IMR-90 (cell line): ENCODE measurements at regions not wholly inside any gene's neighbourhood (a gene's known extent, or its start where the extent isn't known, plus 50 kb on each side); places are given as distances from the start of the nearest gene placed in this dataset.

Experiments
- ATAC-seq: fragments of 200-7000 bp; cut with Tn5 transposase; 2 replicates; pipeline ENCODE4 v1.9.1; 2020; ENCODE audit warnings: low read depth, mild to moderate bottlenecking, moderate library complexity
- BruUV-seq: library from RNA; stranded (reverse); fragments of 400-500 nt; replicated peaks from 2 replicates; lab custom pipeline; 2021; lab: Mats Ljungman, UMichigan
- CTCF ChIA-PET: fragments of 300-600 bp; formaldehyde crosslinking; extraction: SDS; loops from one replicate; lab custom pipeline; 2021; ENCODE audit warnings: antibody characterized with exemption; lab: Yijun Ruan, JAX
- POLR2A ChIA-PET: fragments of 300-600 bp; sonication (Branson Sonifier 250); formaldehyde crosslinking; loops from one replicate; lab custom pipeline; 2022; ENCODE audit warnings: antibody characterized with exemption; ENCODE audit not compliant: unreplicated experiment; lab: Charles Lee
- DNase-seq: peaks from one replicate; pipeline ENCODE4 v3.0.0; 2013
- H2AFZ ChIP-seq: replicated peaks from 2 replicates; pipeline ENCODE3; 2013; ENCODE audit warnings: low read length, mild to moderate bottlenecking; ENCODE audit not compliant: poor library complexity
- H2AK5ac ChIP-seq: 2 replicates; pipeline ENCODE4 v1.6.1; 2013; ENCODE audit warnings: low read depth, low read length, inconsistent platforms
- H2AK9ac ChIP-seq: replicated peaks from 2 replicates; pipeline ENCODE3; 2013; ENCODE audit warnings: mild to moderate bottlenecking, low read depth, low read length, moderate library complexity; ENCODE audit not compliant: poor library complexity
- H2BK120ac ChIP-seq: 2 replicates; pipeline ENCODE4 v1.6.1; 2013; ENCODE audit warnings: low read depth, low read length, inconsistent platforms
- H2BK15ac ChIP-seq: 3 replicates; pipeline ENCODE4 v1.6.1; 2013; ENCODE audit warnings: low read depth, low read length, inconsistent platforms
- H2BK20ac ChIP-seq: 2 replicates; pipeline ENCODE4 v1.6.1; 2013; ENCODE audit warnings: low read depth, mild to moderate bottlenecking, inconsistent platforms, low read length, moderate library complexity
- H2BK5ac ChIP-seq: 2 replicates; pipeline ENCODE4 v1.6.1; 2013; ENCODE audit warnings: mild to moderate bottlenecking, low read depth, low read length, inconsistent platforms; ENCODE audit not compliant: poor library complexity, severe bottlenecking
- H3K14ac ChIP-seq: replicated peaks from 2 replicates; pipeline ENCODE4 v1.6.1; 2013; ENCODE audit warnings: low read depth, low read length, inconsistent platforms
- H3K18ac ChIP-seq: 2 replicates; pipeline ENCODE4 v1.6.1; 2013; ENCODE audit warnings: low read depth, low read length, control low read depth
- H3K23ac ChIP-seq: 2 replicates; pipeline ENCODE4 v1.6.1; 2013; ENCODE audit warnings: low read depth, low read length, inconsistent platforms
- H3K27ac ChIP-seq: 2 replicates; pipeline ENCODE4 v1.5.1; 2013; ENCODE audit warnings: mild to moderate bottlenecking, control low read depth, low read length; ENCODE audit not compliant: insufficient read depth
- H3K27me3 ChIP-seq: 2 replicates; pipeline ENCODE4 v1.6.1; 2013; ENCODE audit warnings: low read length; ENCODE audit not compliant: control insufficient read depth, insufficient read depth
- H3K36me3 ChIP-seq: 2 replicates; pipeline ENCODE4 v1.6.1; 2013; ENCODE audit warnings: low read length, mixed read lengths; ENCODE audit not compliant: control insufficient read depth, insufficient read depth
- H3K4ac ChIP-seq: 2 replicates; pipeline ENCODE4 v1.6.1; 2013; ENCODE audit warnings: low read depth, low read length, inconsistent platforms
- H3K4me1 ChIP-seq: 2 replicates; pipeline ENCODE4 v1.6.1; 2013; ENCODE audit warnings: low read length, mixed read lengths; ENCODE audit not compliant: control insufficient read depth, insufficient read depth
- H3K4me2 ChIP-seq: 2 replicates; pipeline ENCODE4 v1.6.1; 2013; ENCODE audit warnings: low read depth, mild to moderate bottlenecking, control low read depth, low read length, moderate library complexity
- H3K4me3 ChIP-seq: 2 replicates; pipeline ENCODE4 v1.5.1; 2013; ENCODE audit warnings: low read depth, mild to moderate bottlenecking, control low read depth, low read length, moderate library complexity; ENCODE audit not compliant: insufficient read depth
- H3K56ac ChIP-seq: 2 replicates; pipeline ENCODE4 v1.6.1; 2013; ENCODE audit warnings: low read length, inconsistent platforms; ENCODE audit not compliant: insufficient read depth; ENCODE audit errors: extremely low read depth
- H3K79me1 ChIP-seq, 2 experiments: 2 replicates each; pipeline ENCODE4 v1.6.1; 2013; ENCODE audit warnings: low read length in 2 of 2, inconsistent platforms in 1 of 2, low read depth in 1 of 2
- H3K9ac ChIP-seq: 2 replicates; pipeline ENCODE4 v1.6.1; 2013; ENCODE audit warnings: low read depth, low read length, control low read depth
- H3K9me1 ChIP-seq: 2 replicates; pipeline ENCODE4 v1.6.1; 2013; ENCODE audit warnings: low read length, inconsistent platforms; ENCODE audit not compliant: insufficient read depth
- H3K9me3 ChIP-seq: 2 replicates; pipeline ENCODE4 v1.6.1; 2013; ENCODE audit warnings: low read length; ENCODE audit not compliant: control insufficient read depth, insufficient read depth
- H4K20me1 ChIP-seq: 2 replicates; pipeline ENCODE4 v1.6.1; 2013; ENCODE audit warnings: low read length, inconsistent platforms; ENCODE audit not compliant: insufficient read depth
- H4K5ac ChIP-seq: 2 replicates; pipeline ENCODE4 v1.6.1; 2013; ENCODE audit warnings: mild to moderate bottlenecking, low read depth, low read length, control low read depth
- H4K8ac ChIP-seq, 2 experiments: 2 replicates each; pipeline ENCODE4 v1.6.1; 2013; ENCODE audit warnings: low read depth in 2 of 2, low read length in 2 of 2, control low read depth in 1 of 2, inconsistent platforms in 1 of 2
- H4K91ac ChIP-seq: 2 replicates; pipeline ENCODE4 v1.6.1; 2013; ENCODE audit warnings: low read depth, low read length, inconsistent platforms; ENCODE audit not compliant: insufficient read depth
- BHLHE40 ChIP-seq: fragments of 150-350 bp; IDR thresholded peaks from 2 replicates; pipeline ENCODE4 v1.6.1; 2016; ENCODE audit warnings: mild to moderate bottlenecking, low read depth, low read length
- MAFK ChIP-seq: IDR thresholded peaks from 2 replicates; pipeline ENCODE4 v1.6.1; 2012; ENCODE audit warnings: low read depth, low read length, improper control_type of control experiment
- MXI1 ChIP-seq: IDR thresholded peaks from 2 replicates; pipeline ENCODE4 v1.6.1; 2012; ENCODE audit warnings: low read depth, mild to moderate bottlenecking, low read length, moderate library complexity, borderline replicate concordance
- RCOR1 ChIP-seq: IDR thresholded peaks from 2 replicates; pipeline ENCODE4 v1.6.1; 2012; ENCODE audit warnings: mild to moderate bottlenecking, low read length, improper control_type of control experiment; ENCODE audit not compliant: insufficient replicate concordance
- WGBS, 2 experiments: methylation state at CpG; one replicate each; pipeline versions ENCODE4 v1.1.5 to v1.1.7; 2013; ENCODE audit warnings: missing lambda C conversion rate in 2 of 2; ENCODE audit not compliant: insufficient read length in 1 of 2; ENCODE audit errors: extremely low coverage in 2 of 2; 5-methylcytosine and 5-hydroxymethylcytosine counted together
- dilution Hi-C: fragments of 300-500 bp; cut with HindIII; formaldehyde crosslinking; loops from one replicate; pipeline ENCODE4 v1.14.3; 2018; ENCODE audit warnings: low sequenced_read_pairs; ENCODE audit not compliant: unreplicated experiment
- in situ Hi-C: fragments of 300-500 bp; cut with MboI; formaldehyde crosslinking; loops from 3 replicates; pipeline ENCODE4 v1.14.3; 2019; ENCODE audit warnings: low sequenced_read_pairs, inconsistent platforms, mixed read lengths
- intact Hi-C: fragments of 100-400 bp; cut with micrococcal nuclease; formaldehyde crosslinking; loops from 2 replicates; pipeline ENCODE4 v1.10.0; 2022

GRCh38 chr12:86414201-86414600 lies 158.0 kb upstream of the MGAT4C start:
- Histone ChIP-seq H2BK20ac (no peak overlapping the region), H3K27ac (no peak overlapping the region), H2BK120ac (no peak overlapping the region), H3K79me1 (no peaks in the 10 kb centered on the region), H3K9me1 (no peaks in the 10 kb centered on the region), H2BK5ac (no peak overlapping the region), H3K4ac (no peak overlapping the region), H3K4me1 (no peaks in the 10 kb centered on the region), H4K20me1 (no peaks in the 10 kb centered on the region), H3K9me3 (0 out of 2 replicates have a peak, but pooled peaks cover 3% of the 10 kb centered on the region), H3K18ac (no peak overlapping the region), H3K4me2 (no peak overlapping the region), H2AFZ (no peak overlapping the region), H3K4me3 (no peak overlapping the region), H2AK9ac (no peak overlapping the region), H3K14ac (no peak overlapping the region), H2AK5ac (no peak overlapping the region), H3K23ac (no peak overlapping the region), H2BK15ac (no peak overlapping the region), H4K5ac (no peak overlapping the region), H4K91ac (no peak overlapping the region), H3K9ac (no peak overlapping the region), H4K8ac (no peak overlapping the region), H3K27me3 (no peaks in the 10 kb centered on the region), H3K56ac (no peak overlapping the region), H3K36me3 (no peaks in the 10 kb centered on the region)
- BruUV-seq: no TSS peak
- CTCF ChIA-PET: no interaction called here
- dilution Hi-C loops: no loop called here
- in situ Hi-C loops: no loop called here
- no peak for TF ChIP-seq MXI1
- no peak for TF ChIP-seq BHLHE40
- no peak for TF ChIP-seq RCOR1
- TF ChIP-seq MAFK: no peak
- no peak for ATAC-seq
- no CpG with 5 or more reads among the region's 3 CpGs for WGBS, 2 experiments
- intact Hi-C loops: no loop called here
- DNase-seq: no peak
- POLR2A ChIA-PET: no interaction called here
